Endothelial cell of umbilical vein (primary cell): ENCODE measurements at regions not wholly inside any gene's neighbourhood (a gene's known extent, or its start where the extent isn't known, plus 50 kb on each side); places are given as distances from the start of the nearest gene placed in this dataset.

Experiments
- BruUV-seq: library from RNA; stranded (reverse); fragments of 400-500 nt; replicated peaks from 2 replicates; lab custom pipeline; 2021; lab: Mats Ljungman, UMichigan
- CTCF ChIA-PET: fragments of 300-600, 350-600 bp; sonication (Branson Sonifier 250); formaldehyde crosslinking; loops from one replicate; lab custom pipeline; 2021; ENCODE audit warnings: antibody characterized with exemption, inconsistent platforms; lab: Charles Lee
- POLR2A ChIA-PET: fragments of 300-600, 350-600 bp; sonication (Branson Sonifier 250); formaldehyde crosslinking; loops from one replicate; lab custom pipeline; 2021; ENCODE audit warnings: antibody characterized with exemption, inconsistent platforms; lab: Charles Lee
- DNase-seq: peaks from one replicate; pipeline ENCODE4 v3.0.0-alpha.2; 2011; ENCODE audit warnings: low read depth, low spot score
- FAIRE-seq: peaks from 2 replicates; lab custom pipeline; 2011; peaks lifted over from hg19 to GRCh38; lab: Jason Lieb, UNC
- H2AFZ ChIP-seq: 2 replicates; pipeline ENCODE4 v1.6.0; 2012; ENCODE audit warnings: low read depth, low read length, control low read depth, inconsistent platforms
- H3K27ac ChIP-seq: 2 replicates; pipeline ENCODE4 v1.5.1; 2011; ENCODE audit warnings: low read depth, mild to moderate bottlenecking, control low read depth, low read length, moderate library complexity; ENCODE audit not compliant: insufficient read depth
- H3K27me3 ChIP-seq, 2 experiments: 2 replicates each; pipeline versions ENCODE4 v1.6.0 to v1.6.1; 2011; ENCODE audit warnings: low read length in 2 of 2, mixed read lengths in 1 of 2; ENCODE audit not compliant: control insufficient read depth in 2 of 2, insufficient read depth in 2 of 2
- H3K36me3 ChIP-seq, 2 experiments: 2 replicates in 1 of 2; 3 replicates in 1 of 2; pipeline ENCODE4 v1.5.1; 2011; ENCODE audit warnings: low read length in 2 of 2, mild to moderate bottlenecking in 1 of 2, moderate library complexity in 1 of 2; ENCODE audit not compliant: control insufficient read depth in 2 of 2, insufficient read depth in 2 of 2; ENCODE audit errors: extremely low read depth in 1 of 2
- H3K4me1 ChIP-seq: 3 replicates; pipeline ENCODE4 v1.5.1; 2011; ENCODE audit warnings: mild to moderate bottlenecking, low read length; ENCODE audit not compliant: control insufficient read depth, insufficient read depth; ENCODE audit errors: extremely low read depth
- H3K4me2 ChIP-seq: 2 replicates; pipeline ENCODE4 v1.6.1; 2011; ENCODE audit warnings: low read length, control low read depth, mixed read lengths; ENCODE audit not compliant: insufficient read depth
- H3K4me3 ChIP-seq, 3 experiments: fragments of 200-600 bp in 1 of 3; sonication (generic), shearing (Covaris generic) in 1 of 3; replicated peaks in 1 of 3; 2 replicates each; pipeline ENCODE4 v1.5.1; 2011 to 2016; ENCODE audit warnings: control low read depth in 3 of 3, low read length in 3 of 3, mild to moderate bottlenecking in 2 of 3, inconsistent platforms in 1 of 3, low read depth in 1 of 3, moderate library complexity in 1 of 3; ENCODE audit not compliant: insufficient read depth in 1 of 3
- H3K79me2 ChIP-seq: 2 replicates; pipeline ENCODE4 v1.6.0; 2012; ENCODE audit warnings: low read length, inconsistent platforms; ENCODE audit not compliant: control insufficient read depth, insufficient read depth
- H3K9ac ChIP-seq: replicated peaks from 2 replicates; pipeline ENCODE3; 2011; ENCODE audit warnings: low read length, control low read depth; ENCODE audit not compliant: insufficient read depth; ENCODE audit errors: extremely low read depth
- H3K9me1 ChIP-seq: replicated peaks from 3 replicates; pipeline ENCODE4 v1.6.0; 2011; ENCODE audit warnings: mild to moderate bottlenecking, low read length; ENCODE audit not compliant: control insufficient read depth, insufficient read depth; ENCODE audit errors: extremely low read depth
- H3K9me3 ChIP-seq: replicated peaks from 2 replicates; pipeline ENCODE4 v1.5.1; 2012; ENCODE audit warnings: low read length, inconsistent platforms; ENCODE audit not compliant: control insufficient read depth, insufficient read depth
- H4K20me1 ChIP-seq: replicated peaks from 2 replicates; pipeline ENCODE3; 2011; ENCODE audit warnings: mild to moderate bottlenecking, low read length; ENCODE audit not compliant: control insufficient read depth, insufficient read depth; ENCODE audit errors: extremely low read depth
- EZH2 ChIP-seq: IDR thresholded peaks from 2 replicates; pipeline ENCODE4 v1.6.1; 2012; ENCODE audit warnings: borderline replicate concordance, low read depth, mild to moderate bottlenecking, moderate library complexity, low read length, inconsistent platforms; ENCODE audit not compliant: severe bottlenecking
- FOS ChIP-seq: IDR thresholded peaks from 2 replicates; pipeline ENCODE4 v1.6.1; 2011; ENCODE audit warnings: mild to moderate bottlenecking, low read length, moderate library complexity, borderline replicate concordance; ENCODE audit not compliant: insufficient read depth
- GATA2 ChIP-seq: IDR thresholded peaks from 2 replicates; pipeline ENCODE4 v1.7.0; 2011; ENCODE audit warnings: low read depth, mild to moderate bottlenecking, moderate library complexity, mixed read lengths, low read length; ENCODE audit not compliant: insufficient read length, insufficient read depth
- JUN ChIP-seq: IDR thresholded peaks from 2 replicates; pipeline ENCODE4 v1.6.1; 2011; ENCODE audit warnings: borderline replicate concordance, low read depth; ENCODE audit not compliant: insufficient read length, insufficient read depth
- MYC ChIP-seq: IDR thresholded peaks from one replicate; pipeline ENCODE4 v1.6.1; 2011; ENCODE audit warnings: mild to moderate bottlenecking, low read depth, low read length
- POLR2A ChIP-seq: IDR thresholded peaks from 2 replicates; pipeline ENCODE4 v1.6.1; 2012; ENCODE audit warnings: low read depth, mild to moderate bottlenecking, control low read depth, low read length
- POLR2AphosphoS5 ChIP-seq: IDR thresholded peaks from 2 replicates; pipeline ENCODE4 v1.6.1; 2012; ENCODE audit warnings: low read depth, mild to moderate bottlenecking, control low read depth, low read length, moderate library complexity; ENCODE audit not compliant: insufficient read depth
- dilution Hi-C: fragments of 300-500 bp; cut with MboI; formaldehyde crosslinking; loops from one replicate; pipeline ENCODE4 v1.15.0; 2019; ENCODE audit warnings: low sequenced_read_pairs; ENCODE audit not compliant: extremely low pct_ligation_motif_present
- intact Hi-C: fragments of 100-400 bp; cut with micrococcal nuclease; formaldehyde crosslinking; loops from one replicate; pipeline ENCODE4 v1.10.0; 2022
- TF ChIP-seq, protein P1 (sequence below), 2 donors: IDR thresholded peaks; 1 replicate in 1 of 2; 2 replicates in 1 of 2; pipeline ENCODE4 v1.5.1; 2011; ENCODE audit warnings: low read length in 2 of 2, mild to moderate bottlenecking in 2 of 2, moderate library complexity in 2 of 2, control low read depth in 1 of 2, inconsistent platforms in 1 of 2, low read depth in 1 of 2; ENCODE audit not compliant: insufficient read depth in 1 of 2; ENCODE audit errors: extremely low read depth in 1 of 2
- TF ChIP-seq, protein P2 (sequence below): IDR thresholded peaks from 2 replicates; pipeline ENCODE4 v1.6.1; 2011; ENCODE audit not compliant: insufficient read depth, insufficient read length

DNA sequence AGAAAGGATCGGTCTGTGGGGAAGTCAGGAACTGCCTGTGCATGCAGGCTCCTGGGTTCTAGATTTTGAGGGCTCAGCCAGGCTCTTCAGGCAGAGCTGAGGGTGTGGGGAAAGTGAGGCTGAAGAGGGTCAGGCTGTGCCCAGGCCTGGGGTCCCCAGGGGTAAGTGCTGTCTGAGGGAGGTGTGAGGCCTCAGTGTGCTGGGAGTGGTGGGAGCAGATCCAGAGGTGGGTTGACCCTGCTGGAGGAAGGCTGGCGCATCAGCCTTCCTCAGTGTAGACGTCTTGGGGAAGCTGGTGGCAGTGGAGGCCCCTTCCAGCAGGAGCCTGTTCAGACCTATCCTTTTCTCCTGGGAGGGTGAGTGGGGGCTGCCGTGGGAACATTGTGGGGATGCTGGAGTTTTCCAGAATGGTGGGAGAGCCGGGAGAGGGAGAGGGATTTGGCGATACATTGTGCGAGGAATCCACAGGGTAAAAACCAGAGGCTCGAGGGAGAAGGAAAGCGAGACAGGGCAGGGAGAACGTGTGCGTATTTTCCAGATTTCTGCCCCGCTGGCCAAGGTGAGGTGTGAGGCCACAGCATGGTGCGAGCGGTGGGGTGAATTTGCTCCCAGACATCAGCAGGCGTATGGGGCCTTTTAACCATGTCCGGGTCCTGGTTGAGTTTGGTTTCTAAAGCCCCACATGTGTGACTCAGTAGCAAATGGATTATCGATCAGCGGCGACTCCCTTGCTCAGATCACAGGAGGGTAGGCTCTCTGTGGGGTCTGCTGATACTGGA, 237.7 kb downstream of the TEX29 start:
- peaks cover 4% of the 10 kb centered on the region for H3K9me3 ChIP-seq
- no peaks in the 10 kb centered on the region for H3K9me1 ChIP-seq
- TF ChIP-seq FOS, result no peak
- no peak for TF ChIP-seq POLR2AphosphoS5
- no peak for TF ChIP-seq EZH2
- no peak for TF ChIP-seq JUN
- no peak for TF ChIP-seq MYC
- no peak for TF ChIP-seq GATA2
- no peak for TF ChIP-seq POLR2A
- TF ChIP-seq, protein P1, sequence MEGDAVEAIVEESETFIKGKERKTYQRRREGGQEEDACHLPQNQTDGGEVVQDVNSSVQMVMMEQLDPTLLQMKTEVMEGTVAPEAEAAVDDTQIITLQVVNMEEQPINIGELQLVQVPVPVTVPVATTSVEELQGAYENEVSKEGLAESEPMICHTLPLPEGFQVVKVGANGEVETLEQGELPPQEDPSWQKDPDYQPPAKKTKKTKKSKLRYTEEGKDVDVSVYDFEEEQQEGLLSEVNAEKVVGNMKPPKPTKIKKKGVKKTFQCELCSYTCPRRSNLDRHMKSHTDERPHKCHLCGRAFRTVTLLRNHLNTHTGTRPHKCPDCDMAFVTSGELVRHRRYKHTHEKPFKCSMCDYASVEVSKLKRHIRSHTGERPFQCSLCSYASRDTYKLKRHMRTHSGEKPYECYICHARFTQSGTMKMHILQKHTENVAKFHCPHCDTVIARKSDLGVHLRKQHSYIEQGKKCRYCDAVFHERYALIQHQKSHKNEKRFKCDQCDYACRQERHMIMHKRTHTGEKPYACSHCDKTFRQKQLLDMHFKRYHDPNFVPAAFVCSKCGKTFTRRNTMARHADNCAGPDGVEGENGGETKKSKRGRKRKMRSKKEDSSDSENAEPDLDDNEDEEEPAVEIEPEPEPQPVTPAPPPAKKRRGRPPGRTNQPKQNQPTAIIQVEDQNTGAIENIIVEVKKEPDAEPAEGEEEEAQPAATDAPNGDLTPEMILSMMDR (IDR thresholded peaks at IDR 0.05; ENCODE audit: extremely low read depth in 1 of 2, insufficient read depth in 1 of 2, low read depth in 1 of 2, low read length in 2 of 2), result no peak
- TF ChIP-seq, protein P2, sequence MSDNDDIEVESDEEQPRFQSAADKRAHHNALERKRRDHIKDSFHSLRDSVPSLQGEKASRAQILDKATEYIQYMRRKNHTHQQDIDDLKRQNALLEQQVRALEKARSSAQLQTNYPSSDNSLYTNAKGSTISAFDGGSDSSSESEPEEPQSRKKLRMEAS, result no peak
- no peak overlapping the region for H3K4me2 ChIP-seq
- no peaks in the 10 kb centered on the region for H3K4me1 ChIP-seq
- no peak overlapping the region for H3K4me3 ChIP-seq
- FAIRE-seq, result no peak
- no peaks in the 10 kb centered on the region for H4K20me1 ChIP-seq
- dilution Hi-C loops, result no loop called here
- CTCF ChIA-PET, result no interaction called here
- intact Hi-C loops, result no loop called here
- DNase-seq, result no peak
- no peak overlapping the region for H3K27ac ChIP-seq
- no peaks in the 10 kb centered on the region for H3K27me3 ChIP-seq
- H2AFZ ChIP-seq, result no peak overlapping the region
- no TSS peak for BruUV-seq
- no peak overlapping the region for H3K9ac ChIP-seq
- no peaks in the 10 kb centered on the region for H3K79me2 ChIP-seq
- POLR2A ChIA-PET, result no interaction called here
- no peaks in the 10 kb centered on the region for H3K36me3 ChIP-seq
